Activated naive CD4-positive, alpha-beta T cell treated with anti-CD3 and anti-CD28 coated beads for 36 hours (primary cell): ENCODE measurements at regions not wholly inside any gene's neighbourhood (a gene's known extent, or its start where the extent isn't known, plus 50 kb on each side); places are given as distances from the start of the nearest gene placed in this dataset.

Experiments used
- CTCF ChIA-PET: fragments of 350-600 bp; sonication (Branson Sonifier 250); formaldehyde crosslinking; loops from one replicate; lab custom pipeline; 2021; ENCODE audit warnings: antibody characterized with exemption; lab: Charles Lee
- DNase-seq: peaks from one replicate; pipeline ENCODE4 v3.0.0-alpha.2; 2020
- H3K27ac Mint-ChIP-seq: one replicate; pipeline ENCODE4 v1.8.0; 2021; ENCODE audit warnings: mild to moderate bottlenecking, mixed read lengths
- H3K27me3 Mint-ChIP-seq: one replicate; pipeline ENCODE4 v1.8.0; 2021; ENCODE audit warnings: low read depth, mixed read lengths
- H3K36me3 Mint-ChIP-seq: one replicate; pipeline ENCODE4 v1.8.0; 2021; ENCODE audit warnings: low read depth, mixed read lengths
- H3K4me1 Mint-ChIP-seq: one replicate; pipeline ENCODE4 v1.8.0; 2021; ENCODE audit warnings: low read depth, mixed read lengths
- H3K4me3 Mint-ChIP-seq: one replicate; pipeline ENCODE4 v1.8.0; 2021; ENCODE audit warnings: mild to moderate bottlenecking, moderate library complexity, mixed read lengths
- H3K9me3 Mint-ChIP-seq: one replicate; pipeline ENCODE4 v1.8.0; 2021; ENCODE audit warnings: mixed read lengths
- intact Hi-C: fragments of 100-400 bp; cut with micrococcal nuclease; formaldehyde crosslinking; loops from one replicate; pipeline ENCODE4 v1.15.1; 2023

DNA sequence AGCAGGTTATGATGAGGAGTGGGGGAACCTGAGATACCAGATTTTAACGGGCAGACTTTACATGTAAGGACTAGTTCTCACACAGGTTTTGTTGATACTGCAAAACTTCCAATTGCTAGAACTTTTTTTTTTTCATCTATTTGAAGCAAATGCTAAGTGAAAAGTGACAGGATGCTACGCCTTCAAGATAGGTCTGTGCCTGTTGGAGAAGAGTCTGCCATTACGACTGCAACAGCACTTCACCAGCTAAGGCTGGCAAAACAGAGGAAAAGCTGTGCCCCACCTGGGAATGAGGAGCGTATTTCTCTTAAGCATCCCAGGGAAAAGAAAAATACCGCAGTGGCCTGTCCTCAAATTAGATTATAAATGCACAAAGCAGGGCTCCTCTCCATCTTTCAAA, 102.0 kb upstream of the CDH6 start:
- intact Hi-C loops, result no loop called here
- Mint-ChIP-seq H3K4me3 (no peak overlapping the region), H3K36me3 (no peaks in the 10 kb centered on the region), H3K27me3 (no peaks in the 10 kb centered on the region), H3K9me3 (no peaks in the 10 kb centered on the region), H3K4me1 (no peaks in the 10 kb centered on the region), H3K27ac (no peak overlapping the region)
- CTCF ChIA-PET, result interaction anchor here (0.7 kb wide), 1 partner anchor 158 kb away, joined by 3 read pairs; no protein-coding TSS in a partner anchor
- no peak for DNase-seq

DNA sequence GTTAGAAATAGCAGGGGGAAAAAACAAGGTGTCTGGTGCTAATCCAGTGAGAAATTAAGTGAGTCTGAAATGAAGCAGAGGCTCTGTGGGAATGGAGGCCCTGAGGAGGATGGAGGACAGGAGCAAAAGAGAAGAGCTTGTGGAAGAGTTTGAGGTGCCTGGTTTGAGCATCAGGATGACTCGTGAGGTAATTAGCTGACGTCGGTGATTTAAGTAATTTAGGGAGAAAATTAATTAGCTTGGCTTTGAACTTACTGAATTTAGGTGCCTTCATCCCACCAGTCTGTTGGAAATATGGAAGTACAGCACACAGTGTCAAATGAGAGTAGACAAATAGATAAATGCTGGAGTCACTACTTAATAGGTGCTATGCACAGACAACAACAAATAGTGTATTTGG, 103.0 kb upstream of the CDH6 start:
- intact Hi-C loops, result no loop called here
- Mint-ChIP-seq H3K36me3 (no peaks in the 10 kb centered on the region), H3K4me3 (no peak overlapping the region), H3K27ac (no peak overlapping the region), H3K27me3 (no peaks in the 10 kb centered on the region), H3K4me1 (no peaks in the 10 kb centered on the region), H3K9me3 (no peaks in the 10 kb centered on the region)
- CTCF ChIA-PET, result no interaction called here
- DNase-seq, result no peak

DNA sequence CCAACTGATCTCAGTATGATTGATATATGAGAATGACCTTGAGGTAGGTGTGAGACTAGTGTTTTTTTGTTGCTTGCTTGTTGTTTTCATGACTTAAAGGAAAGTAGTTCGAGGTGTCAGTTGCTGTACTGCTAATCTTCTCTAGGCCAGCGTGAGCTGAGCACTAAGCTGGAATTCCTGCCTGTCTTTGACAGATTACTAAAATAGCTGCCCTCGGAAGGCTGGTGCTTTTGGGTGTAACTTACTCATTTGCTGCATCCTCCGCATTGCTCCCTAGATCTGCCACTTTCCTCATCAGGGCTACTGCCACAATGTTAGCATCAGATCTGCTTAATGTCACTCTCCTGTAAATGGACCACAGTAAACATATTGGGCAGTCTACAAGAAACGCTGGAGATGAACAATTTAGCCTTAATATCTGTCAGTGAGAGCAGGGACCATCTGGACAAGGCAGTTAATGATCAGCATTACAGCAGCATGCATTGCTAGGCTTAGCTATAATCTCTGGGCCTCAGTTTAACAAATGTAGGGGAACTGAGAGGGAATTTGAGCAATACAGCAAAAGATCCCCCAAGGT, 106.6 kb upstream of the CDH6 start:
- H3K36me3 Mint-ChIP-seq, result no peaks in the 10 kb centered on the region
- no peaks in the 10 kb centered on the region for H3K9me3 Mint-ChIP-seq
- CTCF ChIA-PET, result no interaction called here
- H3K4me3 Mint-ChIP-seq, result no peak overlapping the region
- H3K27me3 Mint-ChIP-seq, result no peaks in the 10 kb centered on the region
- H3K4me1 Mint-ChIP-seq, result no peaks in the 10 kb centered on the region
- intact Hi-C loops, result no loop called here
- DNase-seq, result no peak
- no peak overlapping the region for H3K27ac Mint-ChIP-seq

DNA sequence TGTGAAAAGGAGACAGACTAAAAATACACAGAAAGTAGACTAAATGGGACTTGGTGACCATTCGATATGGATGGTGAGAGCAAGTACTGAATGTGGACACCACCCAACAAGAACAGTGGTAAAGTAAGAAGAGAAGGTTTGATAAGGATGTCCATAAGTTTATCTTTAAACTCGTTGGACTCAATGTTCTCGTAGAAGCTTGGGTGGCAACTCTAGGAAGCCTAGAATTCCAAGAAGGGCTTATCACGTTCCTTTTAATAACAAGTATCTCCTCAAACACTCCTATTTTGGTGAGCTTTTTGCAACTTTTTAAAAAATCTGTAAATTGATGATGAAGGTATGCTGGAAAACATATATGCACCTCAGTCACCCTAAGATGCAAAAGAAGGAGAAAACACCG, 108.6 kb upstream of the CDH6 start:
- H3K4me1 Mint-ChIP-seq, result no peaks in the 10 kb centered on the region
- H3K4me3 Mint-ChIP-seq, result no peak overlapping the region
- H3K9me3 Mint-ChIP-seq, result peaks cover 4% of the 10 kb centered on the region
- no peak overlapping the region for H3K27ac Mint-ChIP-seq
- DNase-seq, result no peak
- intact Hi-C loops, result no loop called here
- no peaks in the 10 kb centered on the region for H3K36me3 Mint-ChIP-seq
- CTCF ChIA-PET, result no interaction called here
- H3K27me3 Mint-ChIP-seq, result no peaks in the 10 kb centered on the region

DNA sequence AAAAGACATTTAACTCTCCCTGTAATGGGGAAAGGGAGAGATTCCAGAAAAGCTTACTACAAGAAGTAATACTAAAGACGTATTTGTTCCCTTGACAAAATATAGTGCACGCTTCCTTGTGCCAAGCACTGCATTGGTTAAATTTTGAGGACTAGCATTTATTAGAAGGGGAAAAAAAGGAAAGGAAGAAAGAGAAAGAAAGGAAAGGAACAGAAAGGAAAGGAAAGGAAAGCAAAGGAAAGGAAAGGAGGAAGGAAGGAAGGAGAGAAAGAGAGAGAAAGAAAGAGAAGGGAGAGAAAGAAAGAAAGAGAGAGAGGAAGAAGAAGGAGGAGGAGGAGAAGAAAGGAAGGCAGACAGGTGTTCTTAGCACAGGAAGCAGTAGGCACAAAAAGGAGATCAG, 110.1 kb upstream of the CDH6 start:
- CTCF ChIA-PET, result no interaction called here
- Mint-ChIP-seq H3K36me3 (no peaks in the 10 kb centered on the region), H3K9me3 (peaks cover 4% of the 10 kb centered on the region), H3K27me3 (no peaks in the 10 kb centered on the region), H3K27ac (no peak overlapping the region), H3K4me3 (no peak overlapping the region), H3K4me1 (no peaks in the 10 kb centered on the region)
- no peak for DNase-seq
- intact Hi-C loops, result no loop called here

DNA sequence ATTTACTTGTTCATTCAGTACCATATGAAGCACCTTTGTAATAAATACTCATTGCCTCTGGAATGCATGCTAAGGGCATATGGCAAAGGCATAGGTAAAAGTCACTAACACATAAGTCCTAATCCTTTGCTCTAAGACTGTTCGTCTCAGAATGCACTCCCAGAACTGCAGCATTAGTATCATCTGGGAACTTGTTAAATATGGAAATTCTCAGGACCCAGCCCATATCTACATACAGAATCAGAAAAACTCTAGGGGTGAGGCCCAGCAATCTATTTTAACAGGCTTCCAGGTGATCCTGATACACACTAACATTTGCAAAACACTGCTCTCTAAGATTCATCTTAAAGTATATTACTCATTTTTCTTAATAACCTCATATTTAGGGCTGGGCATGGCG, 113.8 kb upstream of the CDH6 start:
- H3K4me1 Mint-ChIP-seq, result no peaks in the 10 kb centered on the region
- DNase-seq, result no peak
- intact Hi-C loops, result no loop called here
- H3K4me3 Mint-ChIP-seq, result no peak overlapping the region
- CTCF ChIA-PET, result no interaction called here
- no peaks in the 10 kb centered on the region for H3K36me3 Mint-ChIP-seq
- no peaks in the 10 kb centered on the region for H3K27me3 Mint-ChIP-seq
- H3K9me3 Mint-ChIP-seq, result peaks cover 10% of the 10 kb centered on the region
- H3K27ac Mint-ChIP-seq, result no peak overlapping the region

DNA sequence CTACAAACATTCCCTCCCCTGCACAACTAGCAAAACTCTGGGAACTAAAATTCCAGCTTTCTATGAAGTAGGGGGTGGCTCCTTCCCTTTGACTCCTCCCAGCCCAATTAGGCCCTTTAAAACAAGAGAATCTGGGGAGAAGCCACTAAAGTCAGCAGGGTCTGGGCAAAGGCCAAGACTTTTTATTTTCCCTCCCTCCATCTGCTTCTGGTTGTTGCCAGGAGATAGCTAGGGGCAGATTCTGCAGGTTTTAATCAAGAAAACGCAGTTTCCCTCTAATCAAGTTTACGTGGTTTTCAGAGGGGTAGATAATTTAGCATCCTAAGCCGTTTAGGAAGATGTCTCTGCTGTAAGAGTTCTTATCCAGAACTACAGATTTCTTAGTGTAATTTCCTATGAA, 114.5 kb upstream of the CDH6 start:
- DNase-seq, result no peak
- Mint-ChIP-seq H3K9me3 (peaks cover 10% of the 10 kb centered on the region), H3K4me1 (no peaks in the 10 kb centered on the region), H3K27me3 (no peaks in the 10 kb centered on the region), H3K27ac (no peak overlapping the region), H3K4me3 (no peak overlapping the region), H3K36me3 (no peaks in the 10 kb centered on the region)
- CTCF ChIA-PET, result no interaction called here
- intact Hi-C loops, result no loop called here

DNA sequence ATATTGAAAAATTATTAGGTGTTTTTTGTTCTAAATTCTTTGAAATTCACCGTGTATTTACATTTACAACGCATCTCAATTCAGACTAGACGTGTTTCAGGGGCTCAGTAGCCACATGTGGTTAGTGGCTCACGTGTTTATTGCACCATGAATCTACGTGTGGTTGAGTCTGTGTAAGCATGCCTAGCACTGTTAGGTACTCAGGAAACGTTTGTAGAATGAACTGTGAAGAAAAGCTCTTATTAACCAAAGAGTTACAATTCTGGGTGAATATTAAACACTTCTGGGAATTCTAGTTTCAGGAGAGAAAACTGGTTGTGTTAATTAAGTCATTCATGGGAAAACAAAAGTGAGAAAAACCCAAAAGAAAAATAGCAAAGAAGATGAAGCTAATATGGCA, 117.5 kb upstream of the CDH6 start:
- no peaks in the 10 kb centered on the region for H3K27me3 Mint-ChIP-seq
- no peak overlapping the region for H3K4me3 Mint-ChIP-seq
- no peaks in the 10 kb centered on the region for H3K4me1 Mint-ChIP-seq
- CTCF ChIA-PET, result no interaction called here
- H3K9me3 Mint-ChIP-seq, result peaks cover 11% of the 10 kb centered on the region
- intact Hi-C loops, result no loop called here
- no peaks in the 10 kb centered on the region for H3K36me3 Mint-ChIP-seq
- H3K27ac Mint-ChIP-seq, result no peak overlapping the region
- no peak for DNase-seq

DNA sequence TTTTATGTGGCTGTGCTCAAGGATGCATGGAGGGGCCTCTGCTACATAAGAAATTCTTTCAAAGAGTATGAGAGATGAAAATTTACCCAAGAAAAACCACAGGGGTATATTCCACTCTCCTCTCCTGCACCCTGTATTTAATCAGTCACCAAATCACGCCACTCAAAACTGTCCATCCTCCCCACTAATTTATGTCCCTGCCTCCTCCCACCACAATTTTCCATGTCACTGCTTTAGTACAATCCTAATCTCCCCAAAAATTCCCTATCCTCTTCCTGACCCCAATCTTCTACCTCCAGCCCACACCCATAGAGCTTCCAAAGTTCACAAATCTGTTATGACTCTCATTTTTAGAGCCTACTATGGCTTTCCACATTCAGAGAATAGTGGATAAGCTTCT, 125.2 kb upstream of the CDH6 start:
- no peaks in the 10 kb centered on the region for H3K27me3 Mint-ChIP-seq
- no peak for DNase-seq
- intact Hi-C loops, result no loop called here
- H3K4me3 Mint-ChIP-seq, result no peak overlapping the region
- no peaks in the 10 kb centered on the region for H3K4me1 Mint-ChIP-seq
- H3K36me3 Mint-ChIP-seq, result no peaks in the 10 kb centered on the region
- H3K27ac Mint-ChIP-seq, result no peak overlapping the region
- peaks cover 3% of the 10 kb centered on the region for H3K9me3 Mint-ChIP-seq
- CTCF ChIA-PET, result no interaction called here

DNA sequence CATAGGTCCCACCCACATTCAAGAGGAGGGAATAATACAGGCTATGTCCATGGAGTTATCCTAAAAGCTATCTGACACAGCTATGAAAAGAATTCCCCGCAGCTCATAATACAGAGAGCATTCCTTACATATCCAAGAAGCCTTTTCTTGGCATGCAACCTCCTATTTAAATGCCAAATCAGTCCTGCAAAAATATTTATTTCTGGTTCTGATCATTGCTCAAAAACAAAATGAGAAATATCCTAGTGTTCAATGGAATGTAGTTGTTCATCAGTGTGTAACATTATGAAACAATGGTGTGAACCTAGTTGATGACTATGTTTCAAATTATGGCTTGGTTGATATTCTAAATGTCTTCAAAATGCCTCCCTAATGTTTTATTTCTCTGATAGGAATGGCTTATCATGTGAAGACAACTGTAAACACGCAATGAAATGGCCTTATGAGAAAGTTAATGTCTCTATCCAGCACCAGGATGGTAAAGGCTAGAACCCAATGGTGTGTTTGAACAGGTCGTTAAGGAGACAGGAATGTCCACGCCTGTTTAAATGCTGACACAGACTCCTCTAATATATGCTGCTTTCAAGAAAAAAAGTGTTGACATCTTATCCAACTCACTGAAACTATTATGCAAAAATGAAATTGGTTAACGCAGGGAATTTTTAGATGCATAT, 126.7 kb upstream of the CDH6 start:
- H3K9me3 Mint-ChIP-seq, result peaks cover 2% of the 10 kb centered on the region
- no peak overlapping the region for H3K27ac Mint-ChIP-seq
- H3K4me3 Mint-ChIP-seq, result no peak overlapping the region
- H3K27me3 Mint-ChIP-seq, result no peaks in the 10 kb centered on the region
- intact Hi-C loops, result no loop called here
- no peaks in the 10 kb centered on the region for H3K4me1 Mint-ChIP-seq
- no peak for DNase-seq
- no peaks in the 10 kb centered on the region for H3K36me3 Mint-ChIP-seq
- CTCF ChIA-PET, result no interaction called here

DNA sequence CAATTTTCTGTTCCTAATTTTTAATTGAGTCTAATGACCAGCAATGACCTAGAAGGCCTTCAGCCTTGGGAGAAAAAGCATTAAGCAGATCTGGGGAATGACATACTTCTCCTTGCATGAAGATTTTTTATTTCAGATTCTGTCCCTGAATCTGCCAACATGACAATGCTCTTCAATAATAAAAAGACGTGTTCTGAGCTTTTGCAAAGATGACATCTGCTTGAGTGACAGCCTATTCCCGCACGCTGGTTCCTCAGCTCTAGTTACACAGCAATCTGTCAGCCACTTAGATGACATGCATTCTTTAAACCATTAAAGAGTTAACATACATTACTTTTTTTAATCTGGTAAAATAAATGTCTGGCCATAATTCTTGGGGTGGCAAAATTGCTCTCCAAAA, 129.3 kb upstream of the CDH6 start:
- Mint-ChIP-seq H3K27ac (no peak overlapping the region), H3K4me3 (no peak overlapping the region), H3K27me3 (no peaks in the 10 kb centered on the region), H3K4me1 (no peaks in the 10 kb centered on the region), H3K36me3 (no peaks in the 10 kb centered on the region), H3K9me3 (peaks cover 2% of the 10 kb centered on the region)
- intact Hi-C loops, result no loop called here
- CTCF ChIA-PET, result no interaction called here
- DNase-seq, result no peak

DNA sequence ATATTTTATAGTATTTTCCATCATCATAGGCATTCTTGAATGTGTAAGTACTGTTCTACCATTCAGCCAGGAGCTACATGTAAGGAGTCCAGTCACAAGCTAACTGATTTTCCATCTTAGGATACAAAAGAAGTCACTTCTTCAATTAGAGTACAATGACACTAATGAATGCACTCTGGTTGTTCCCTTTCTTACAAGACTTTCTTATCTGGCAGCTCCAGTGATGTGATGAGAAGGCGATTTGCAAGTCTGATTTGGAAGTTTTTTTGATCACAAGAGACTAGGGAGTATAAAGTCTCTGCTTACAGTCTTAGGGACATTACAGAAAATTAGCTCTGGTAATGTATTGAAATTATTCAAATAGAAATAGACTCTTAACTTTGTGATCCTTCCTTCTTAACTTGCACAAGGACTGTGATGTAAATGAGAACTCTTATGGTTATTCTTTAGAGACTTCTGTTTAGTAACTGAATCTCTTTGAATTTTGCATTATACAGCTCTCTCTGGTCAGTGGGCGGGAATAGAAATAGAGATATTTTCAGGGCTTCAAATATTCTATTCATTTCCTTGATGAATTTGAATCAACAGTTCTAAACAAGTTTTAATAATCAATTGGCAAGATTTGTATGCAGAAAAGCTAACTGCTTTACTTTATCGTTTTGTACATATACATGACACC, 130.4 kb upstream of the CDH6 start:
- no peak overlapping the region for H3K4me3 Mint-ChIP-seq
- H3K27me3 Mint-ChIP-seq, result no peaks in the 10 kb centered on the region
- intact Hi-C loops, result no loop called here
- CTCF ChIA-PET, result no interaction called here
- no peak overlapping the region for H3K27ac Mint-ChIP-seq
- H3K4me1 Mint-ChIP-seq, result no peaks in the 10 kb centered on the region
- DNase-seq, result no peak
- H3K9me3 Mint-ChIP-seq, result peaks cover 2% of the 10 kb centered on the region
- H3K36me3 Mint-ChIP-seq, result no peaks in the 10 kb centered on the region

DNA sequence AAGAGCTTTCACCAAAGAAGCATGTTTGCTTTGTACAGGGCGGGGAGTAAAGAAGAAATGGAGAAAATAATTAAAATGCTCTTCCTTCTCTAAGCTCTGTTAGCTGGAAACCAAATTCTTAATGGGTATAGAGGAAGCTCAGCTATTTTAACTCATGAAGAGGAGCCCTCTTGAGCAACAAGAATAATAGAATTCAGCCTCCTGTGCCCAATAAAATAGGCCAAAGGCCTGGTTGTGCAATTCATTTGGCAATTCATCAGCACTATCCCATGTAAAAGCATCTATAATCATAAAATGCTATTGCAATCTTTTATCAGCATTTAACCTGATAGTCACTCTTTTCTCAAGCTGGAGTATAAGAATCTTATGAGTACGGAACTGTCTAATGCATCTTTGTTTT, 133.6 kb upstream of the CDH6 start:
- H3K27me3 Mint-ChIP-seq, result no peaks in the 10 kb centered on the region
- CTCF ChIA-PET, result no interaction called here
- H3K27ac Mint-ChIP-seq, result no peak overlapping the region
- no peaks in the 10 kb centered on the region for H3K4me1 Mint-ChIP-seq
- H3K36me3 Mint-ChIP-seq, result no peaks in the 10 kb centered on the region
- intact Hi-C loops, result no loop called here
- DNase-seq, result no peak
- peaks cover 2% of the 10 kb centered on the region for H3K9me3 Mint-ChIP-seq
- H3K4me3 Mint-ChIP-seq, result no peak overlapping the region
